ENCODE measurements at regions not wholly inside any gene's neighbourhood (a gene's known extent, or its start where the extent isn't known, plus 50 kb on each side); places are given as distances from the start of the nearest gene placed in this dataset.

- TF ChIP-seq CTCF (IDR thresholded peaks at IDR 0.05 in 4 of 5, conservative IDR thresholded peaks at IDR 0.05 in 1 of 5) = no peak
- TF ChIP-seq POLR2A (IDR thresholded peaks at IDR 0.05) = no peak
These were observed 415.2 kb upstream of the FRG2C start for GRCh38 chr3:75248974-75249373.
